Dendritic cell treated with granulocyte-macrophage colony-stimulating factor and Interleukin-4, amounts not matched to agents 40 ng/mL and 50 ng/mL, for 4 days (primary cell): ENCODE measurements at regions not wholly inside any gene's neighbourhood (a gene's known extent, or its start where the extent isn't known, plus 50 kb on each side); places are given as distances from the start of the nearest gene placed in this dataset.

ENCODE experiments used
- H3K27ac Mint-ChIP-seq: one replicate; pipeline ENCODE4 v1.8.0; 2022; ENCODE audit warnings: mild to moderate bottlenecking, mixed read lengths
- H3K27me3 Mint-ChIP-seq: one replicate; pipeline ENCODE4 v1.8.0; 2022; ENCODE audit warnings: mild to moderate bottlenecking, mixed read lengths
- H3K36me3 Mint-ChIP-seq: one replicate; pipeline ENCODE4 v1.8.0; 2022; ENCODE audit warnings: low read depth, mixed read lengths
- H3K4me1 Mint-ChIP-seq: one replicate; pipeline ENCODE4 v1.8.0; 2022; ENCODE audit warnings: low read depth, mixed read lengths
- H3K4me3 Mint-ChIP-seq: one replicate; pipeline ENCODE4 v1.8.0; 2022; ENCODE audit warnings: mild to moderate bottlenecking, moderate library complexity, mixed read lengths
- H3K9me3 Mint-ChIP-seq: one replicate; pipeline ENCODE4 v1.8.0; 2022; ENCODE audit warnings: mixed read lengths
- intact Hi-C: fragments of 100-400 bp; cut with micrococcal nuclease; formaldehyde crosslinking; loops from one replicate; pipeline ENCODE4 v1.15.0; 2022

DNA sequence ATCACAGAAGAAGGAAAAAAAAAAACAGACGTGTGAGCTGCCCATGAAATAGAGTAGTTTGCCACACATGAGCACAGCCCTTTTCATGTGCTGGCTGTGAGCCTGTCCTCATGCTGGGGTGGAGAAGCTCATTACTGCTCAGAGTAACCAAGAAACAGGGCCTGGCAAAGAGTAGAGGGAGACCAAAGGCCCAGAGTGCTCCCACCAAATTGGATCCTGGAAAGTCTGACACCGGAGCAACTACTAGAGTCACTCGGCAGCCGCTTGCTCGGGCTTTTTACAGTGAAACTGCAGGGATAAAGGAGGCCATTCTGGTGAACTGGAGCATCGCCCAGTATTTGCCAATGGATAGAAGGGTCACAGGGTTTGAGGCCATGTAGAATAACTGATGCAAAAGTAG lies 64.4 kb upstream of the BARHL2 start:
- intact Hi-C loops, result no loop called here
- no peaks in the 10 kb centered on the region for H3K4me1 Mint-ChIP-seq

DNA sequence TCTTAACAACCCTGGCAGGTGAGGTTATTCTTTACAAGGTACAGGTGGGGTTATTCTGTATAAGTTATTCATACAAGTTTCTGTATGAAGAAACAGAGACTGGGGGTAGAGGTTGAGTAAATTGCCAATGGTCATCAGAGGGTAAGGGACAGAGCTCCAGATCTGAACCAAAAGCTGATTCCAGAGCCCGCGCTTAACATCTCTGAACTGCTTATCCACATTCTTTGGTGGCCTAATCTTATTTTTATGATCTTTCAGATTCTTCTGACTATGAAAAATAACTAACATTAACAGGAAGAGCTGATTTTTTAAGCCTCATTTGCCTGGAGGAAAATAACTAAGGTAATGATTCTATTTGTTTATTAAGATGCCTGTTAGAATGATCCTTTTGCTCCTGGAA lies 63.9 kb upstream of the BARHL2 start:
- no peaks in the 10 kb centered on the region for H3K27me3 Mint-ChIP-seq
- H3K27ac Mint-ChIP-seq, result no peak overlapping the region
- H3K4me3 Mint-ChIP-seq, result no peak overlapping the region
- H3K36me3 Mint-ChIP-seq, result no peaks in the 10 kb centered on the region
- intact Hi-C loops, result no loop called here
- H3K4me1 Mint-ChIP-seq, result no peaks in the 10 kb centered on the region
- no peaks in the 10 kb centered on the region for H3K9me3 Mint-ChIP-seq

More for the DNA sequence above, 64.4 kb upstream of the BARHL2 start:
- no peak overlapping the region for H3K4me3 Mint-ChIP-seq
- H3K36me3 Mint-ChIP-seq, result no peaks in the 10 kb centered on the region
- H3K9me3 Mint-ChIP-seq, result no peaks in the 10 kb centered on the region
- H3K27ac Mint-ChIP-seq, result no peak overlapping the region
- no peaks in the 10 kb centered on the region for H3K27me3 Mint-ChIP-seq

DNA sequence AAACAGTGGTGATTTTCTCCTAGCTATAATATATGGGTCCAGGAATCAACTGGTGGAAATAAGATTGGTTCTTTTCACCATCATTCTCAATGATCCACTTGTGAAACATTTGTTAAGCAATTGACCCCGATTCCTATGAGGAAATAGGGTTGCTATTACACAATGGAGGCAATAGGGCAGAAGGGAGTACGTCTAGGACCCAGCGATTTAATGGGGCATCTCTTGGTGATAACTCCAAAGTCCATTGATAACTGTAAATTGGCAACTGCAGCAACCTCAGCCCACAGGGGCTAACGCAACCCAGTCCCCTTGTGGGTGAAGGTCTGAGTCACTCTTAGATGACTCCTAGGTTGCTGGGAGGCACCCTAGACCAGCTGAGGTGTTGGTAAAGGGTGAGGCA lies 62.5 kb upstream of the BARHL2 start:
- H3K4me1 Mint-ChIP-seq, result no peaks in the 10 kb centered on the region
- no peak overlapping the region for H3K27ac Mint-ChIP-seq
- H3K27me3 Mint-ChIP-seq, result no peaks in the 10 kb centered on the region
- intact Hi-C loops, result no loop called here
- no peaks in the 10 kb centered on the region for H3K36me3 Mint-ChIP-seq
- no peaks in the 10 kb centered on the region for H3K9me3 Mint-ChIP-seq
- H3K4me3 Mint-ChIP-seq, result no peak overlapping the region

DNA sequence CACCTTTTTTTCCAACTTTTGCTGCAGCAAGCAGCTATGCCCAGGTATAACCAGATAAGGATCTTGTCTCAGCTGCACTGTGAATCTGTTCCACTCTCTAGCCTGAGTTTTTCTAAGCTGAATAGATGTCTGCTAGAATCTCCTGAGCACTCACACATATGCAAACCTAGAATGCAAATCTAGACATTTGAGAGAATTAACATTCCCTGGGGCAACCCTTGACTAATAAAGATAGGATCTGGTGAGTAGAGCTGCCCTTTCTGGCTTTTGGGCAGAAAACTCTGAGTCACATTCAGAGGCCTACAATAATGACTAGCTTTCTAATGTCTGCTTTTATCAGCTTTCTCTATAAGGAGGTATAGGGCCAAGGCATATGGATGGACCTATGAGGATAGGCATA lies 61.4 kb upstream of the BARHL2 start:
- no peaks in the 10 kb centered on the region for H3K4me1 Mint-ChIP-seq
- no peaks in the 10 kb centered on the region for H3K9me3 Mint-ChIP-seq
- H3K4me3 Mint-ChIP-seq, result no peak overlapping the region
- H3K27me3 Mint-ChIP-seq, result no peaks in the 10 kb centered on the region
- intact Hi-C loops, result no loop called here
- no peak overlapping the region for H3K27ac Mint-ChIP-seq
- H3K36me3 Mint-ChIP-seq, result no peaks in the 10 kb centered on the region

DNA sequence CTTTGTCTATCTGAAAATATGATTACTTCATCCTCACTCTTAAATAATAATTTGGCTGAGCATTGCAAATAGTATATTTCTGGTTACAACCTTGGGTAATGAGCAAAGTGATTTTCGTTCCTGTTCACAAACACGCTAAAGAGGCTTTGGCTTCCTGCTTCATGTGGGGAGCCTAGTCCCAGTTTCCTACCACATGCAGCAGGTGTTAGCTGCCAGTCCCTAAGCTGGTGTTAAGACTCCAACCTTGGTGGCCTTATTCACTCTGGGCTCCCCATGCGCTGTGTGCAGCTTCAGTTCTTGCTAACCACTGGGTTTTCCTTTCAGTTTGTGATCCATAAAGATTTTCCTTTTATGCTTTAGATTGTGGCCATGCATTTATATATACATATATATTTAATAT lies 56.7 kb upstream of the BARHL2 start:
- Mint-ChIP-seq H3K4me3 (no peak overlapping the region), H3K9me3 (no peaks in the 10 kb centered on the region), H3K27ac (no peak overlapping the region), H3K36me3 (no peaks in the 10 kb centered on the region), H3K27me3 (no peaks in the 10 kb centered on the region), H3K4me1 (no peaks in the 10 kb centered on the region)
- intact Hi-C loops, result no loop called here

DNA sequence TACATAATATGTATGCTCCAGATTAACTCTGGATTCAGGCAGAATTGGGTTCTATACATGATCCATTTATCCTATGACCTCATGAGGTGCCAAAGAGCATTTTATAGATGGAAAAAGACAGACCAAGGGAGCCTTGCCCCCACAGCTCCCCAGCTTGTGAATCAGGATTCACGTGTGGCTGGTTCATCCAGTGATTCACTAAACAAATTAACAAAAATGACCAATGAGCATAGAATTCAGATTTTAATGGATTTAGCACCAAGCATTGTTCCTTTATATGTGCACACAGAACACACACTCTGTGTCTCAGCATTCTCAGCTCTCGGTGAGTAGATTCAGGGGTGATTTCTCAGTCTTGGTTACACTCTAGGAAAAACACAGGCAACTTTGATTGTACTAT lies 51.7 kb upstream of the BARHL2 start:
- Mint-ChIP-seq H3K27ac (no peak overlapping the region), H3K4me1 (no peaks in the 10 kb centered on the region), H3K27me3 (peaks cover 8% of the 10 kb centered on the region), H3K9me3 (no peaks in the 10 kb centered on the region), H3K4me3 (no peak overlapping the region), H3K36me3 (no peaks in the 10 kb centered on the region)
- intact Hi-C loops, result no loop called here

DNA sequence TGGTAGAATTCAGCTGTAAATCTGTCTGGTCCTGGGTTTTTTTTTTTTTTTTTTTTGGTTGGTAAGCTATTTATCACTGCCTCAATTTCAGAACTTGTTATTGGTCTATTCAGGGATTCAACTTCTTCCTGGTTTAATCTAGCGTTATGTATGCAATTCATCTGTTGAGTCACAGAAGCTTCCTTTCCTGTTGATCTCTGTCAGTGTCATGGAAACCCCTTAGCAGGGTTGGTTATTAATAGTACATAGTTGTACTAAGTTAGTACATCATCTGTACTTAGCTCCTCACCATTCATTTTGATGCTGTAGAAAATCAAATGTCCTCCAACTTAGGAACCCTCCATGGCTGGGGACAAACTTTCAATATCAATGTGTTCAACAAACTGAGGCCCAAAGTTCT lies 51.0 kb upstream of the BARHL2 start:
- intact Hi-C loops, result no loop called here
- Mint-ChIP-seq H3K4me3 (no peak overlapping the region), H3K4me1 (no peaks in the 10 kb centered on the region), H3K36me3 (no peaks in the 10 kb centered on the region), H3K27ac (no peak overlapping the region), H3K27me3 (peaks cover 8% of the 10 kb centered on the region), H3K9me3 (no peaks in the 10 kb centered on the region)
